HL-60 (cell line): ENCODE measurements at regions not wholly inside any gene's neighbourhood (a gene's known extent, or its start where the extent isn't known, plus 50 kb on each side); places are given as distances from the start of the nearest gene placed in this dataset.

Experiments used
- GABPA ChIP-seq: IDR thresholded peaks from 2 replicates; pipeline ENCODE4 v1.6.1; 2012; ENCODE audit warnings: low read depth
- POLR2AphosphoS5 ChIP-seq: IDR thresholded peaks from 2 replicates; pipeline ENCODE4 v1.6.1; 2012; ENCODE audit warnings: low read depth
- TF ChIP-seq, protein P1 (sequence below): IDR thresholded peaks from one replicate; pipeline ENCODE4 v1.5.1; 2011; ENCODE audit warnings: low read length, control low read depth, inconsistent platforms; ENCODE audit not compliant: insufficient read depth

DNA sequence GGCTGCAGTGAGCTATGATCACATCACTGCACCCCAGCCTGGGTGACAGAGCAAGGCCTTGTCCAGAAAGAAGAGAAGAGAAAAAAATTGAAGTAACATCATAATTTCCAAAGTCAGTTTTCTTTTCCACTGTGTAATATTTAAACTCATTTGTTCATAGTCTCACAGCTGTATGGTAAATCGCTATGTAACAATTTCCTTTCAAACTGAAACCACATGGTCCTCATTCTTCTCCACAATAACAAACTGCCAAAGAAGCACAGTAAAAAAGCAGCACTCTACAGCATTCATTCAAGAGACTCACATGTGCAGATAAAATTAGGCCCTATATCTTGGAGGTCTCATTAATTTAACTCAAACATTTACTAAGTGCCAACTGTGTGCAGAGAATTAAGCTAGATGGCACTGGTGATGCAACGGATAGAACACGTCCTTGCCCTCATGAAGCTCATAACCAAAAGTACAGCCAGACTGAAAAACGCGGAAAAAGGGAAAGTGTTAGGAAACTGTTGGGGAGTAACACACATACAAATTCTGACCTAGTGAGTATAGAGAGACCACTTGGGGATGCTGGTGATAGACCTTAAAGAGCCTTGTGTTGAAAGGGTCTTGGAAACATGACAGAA lies 174.0 kb upstream of the KCTD7 start:
- TF ChIP-seq, protein P1, sequence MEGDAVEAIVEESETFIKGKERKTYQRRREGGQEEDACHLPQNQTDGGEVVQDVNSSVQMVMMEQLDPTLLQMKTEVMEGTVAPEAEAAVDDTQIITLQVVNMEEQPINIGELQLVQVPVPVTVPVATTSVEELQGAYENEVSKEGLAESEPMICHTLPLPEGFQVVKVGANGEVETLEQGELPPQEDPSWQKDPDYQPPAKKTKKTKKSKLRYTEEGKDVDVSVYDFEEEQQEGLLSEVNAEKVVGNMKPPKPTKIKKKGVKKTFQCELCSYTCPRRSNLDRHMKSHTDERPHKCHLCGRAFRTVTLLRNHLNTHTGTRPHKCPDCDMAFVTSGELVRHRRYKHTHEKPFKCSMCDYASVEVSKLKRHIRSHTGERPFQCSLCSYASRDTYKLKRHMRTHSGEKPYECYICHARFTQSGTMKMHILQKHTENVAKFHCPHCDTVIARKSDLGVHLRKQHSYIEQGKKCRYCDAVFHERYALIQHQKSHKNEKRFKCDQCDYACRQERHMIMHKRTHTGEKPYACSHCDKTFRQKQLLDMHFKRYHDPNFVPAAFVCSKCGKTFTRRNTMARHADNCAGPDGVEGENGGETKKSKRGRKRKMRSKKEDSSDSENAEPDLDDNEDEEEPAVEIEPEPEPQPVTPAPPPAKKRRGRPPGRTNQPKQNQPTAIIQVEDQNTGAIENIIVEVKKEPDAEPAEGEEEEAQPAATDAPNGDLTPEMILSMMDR: no peak
- no peak; the same call in 1 of the 2 replicates for TF ChIP-seq POLR2AphosphoS5
- TF ChIP-seq GABPA: no peak
